Liver (tissue), 3 donors: ENCODE measurements at regions not wholly inside any gene's neighbourhood (a gene's known extent, or its start where the extent isn't known, plus 50 kb on each side); places are given as distances from the start of the nearest gene placed in this dataset.

Source experiments
- CTCF ChIP-seq: fragments of 150-350 bp; IDR thresholded peaks from 2 replicates; pipeline ENCODE4 v1.5.1; 2017; ENCODE audit warnings: improper control_type of control experiment, low read depth, low read length; ENCODE audit not compliant: missing input control
- FOXA1 ChIP-seq: IDR thresholded peaks from 2 replicates; pipeline ENCODE4 v1.6.1; 2016; ENCODE audit warnings: antibody characterized with exemption
- GABPA ChIP-seq, 2 donors: IDR thresholded peaks in 1 of 2; conservative IDR thresholded peaks in 1 of 2; 2 replicates each; pipeline ENCODE4 v1.6.1; 2016; ENCODE audit warnings: antibody characterized with exemption in 2 of 2, mild to moderate bottlenecking in 1 of 2, moderate library complexity in 1 of 2
- MAX ChIP-seq: IDR thresholded peaks from 2 replicates; pipeline ENCODE4 v1.6.1; 2016; ENCODE audit warnings: antibody characterized with exemption
- NR2F2 ChIP-seq: IDR thresholded peaks from 2 replicates; pipeline ENCODE4 v1.6.1; 2016; ENCODE audit warnings: antibody characterized with exemption
- RAD21 ChIP-seq, 2 donors: IDR thresholded peaks; 2 replicates each; pipeline ENCODE4 v1.6.1; 2016; ENCODE audit warnings: antibody characterized with exemption in 2 of 2, mild to moderate bottlenecking in 2 of 2
- REST ChIP-seq: IDR thresholded peaks from 2 replicates; pipeline ENCODE4 v1.6.1; 2016; ENCODE audit warnings: antibody characterized with exemption, mild to moderate bottlenecking
- TAF1 ChIP-seq: conservative IDR thresholded peaks from 2 replicates; pipeline ENCODE4 v1.6.1; 2016; ENCODE audit warnings: antibody characterized with exemption, mild to moderate bottlenecking
- YY1 ChIP-seq: IDR thresholded peaks from 2 replicates; pipeline ENCODE4 v1.6.1; 2016; ENCODE audit warnings: antibody characterized with exemption, mild to moderate bottlenecking
- ZBTB33 ChIP-seq: IDR thresholded peaks from 2 replicates; pipeline ENCODE4 v1.6.1; 2016; ENCODE audit warnings: antibody characterized with exemption
- donor health status: healthy.
- donor health status: healthy.

- TF ChIP-seq MAX, result no peak
- TF ChIP-seq CTCF, result no peak
- TF ChIP-seq TAF1, result no peak
- TF ChIP-seq RAD21 (IDR thresholded peaks at IDR 0.05), result no peak
- no peak for TF ChIP-seq FOXA1
- TF ChIP-seq YY1, result no peak
- TF ChIP-seq GABPA (IDR thresholded peaks at IDR 0.05 in 1 of 2, conservative IDR thresholded peaks at IDR 0.05 in 1 of 2), result no peak
- TF ChIP-seq ZBTB33, result no peak
- TF ChIP-seq REST, result no peak
- TF ChIP-seq NR2F2, result no peak
Observed at GRCh38 chr10:83543691-83544462, 595.4 kb upstream of the GHITM start.
